ENCODE measurements at regions not wholly inside any gene's neighbourhood (a gene's known extent, or its start where the extent isn't known, plus 50 kb on each side); places are given as distances from the start of the nearest gene placed in this dataset.

DNA sequence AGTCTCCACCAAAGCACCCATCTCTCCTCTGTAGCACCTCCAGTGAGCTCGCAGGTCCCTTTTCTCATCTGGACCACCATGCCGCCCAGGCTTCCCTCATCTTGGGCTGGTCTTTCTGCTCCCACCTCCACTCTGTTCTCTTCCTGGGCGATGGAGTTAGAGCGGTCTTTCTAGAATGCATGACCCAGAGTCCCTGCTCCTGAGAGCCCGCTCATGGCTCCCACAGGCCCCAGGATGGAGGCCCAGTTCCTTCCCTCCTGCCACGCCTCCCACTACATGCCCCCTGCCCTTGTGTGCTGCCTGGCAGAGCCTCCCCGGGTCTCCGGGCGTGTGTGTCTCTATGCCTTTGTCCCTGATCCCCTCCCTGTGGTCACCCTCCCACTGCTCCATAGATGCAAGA, 100.7 kb upstream of the RTL1 start:
- no peak for DNase-seq (ENCODE audit: low spot score)

DNA sequence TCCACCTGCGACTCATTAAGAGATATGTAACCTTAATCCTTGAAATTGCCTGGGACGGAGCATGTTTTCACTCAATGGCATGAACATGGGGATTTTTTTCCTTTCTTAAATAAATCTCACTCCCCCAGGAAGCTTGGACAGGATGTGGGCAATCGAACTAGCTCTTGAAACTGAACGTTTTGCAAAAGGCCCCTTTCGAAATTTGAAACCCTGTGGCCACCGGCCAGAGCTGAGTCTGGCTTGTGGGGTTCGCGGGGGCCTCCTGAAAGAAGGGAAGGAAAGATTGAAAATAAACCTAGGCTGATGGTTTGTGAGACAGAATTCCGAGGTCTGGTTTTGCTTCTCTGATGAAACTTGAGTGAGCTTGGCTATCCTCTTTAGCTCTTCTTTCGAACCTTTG, 101.4 kb upstream of the RTL1 start:
- DNase-seq (ENCODE audit: low spot score): no peak

DNA sequence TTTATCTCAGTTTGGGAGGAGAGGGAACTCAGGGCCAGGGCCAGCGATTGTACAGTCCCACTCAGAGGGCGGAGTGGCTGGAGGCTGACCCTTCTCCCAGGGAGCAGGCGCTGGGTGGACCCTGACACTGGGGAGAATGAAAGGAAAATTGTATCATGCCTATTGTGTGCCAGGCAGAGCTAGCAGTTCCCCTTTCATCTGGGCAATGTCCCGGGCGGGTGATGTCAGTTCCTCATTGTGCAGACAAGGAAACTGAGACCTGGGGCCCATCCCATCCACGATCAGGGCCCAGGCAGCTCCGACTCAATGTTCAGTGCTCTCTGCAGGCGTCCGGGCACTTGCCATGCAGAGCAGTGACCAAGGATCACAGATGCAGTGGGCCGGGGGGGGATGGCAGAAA, 101.9 kb upstream of the RTL1 start:
- DNase-seq (ENCODE audit: low spot score): no peak

GRCh38 chr14:101006008-101006407, 102.5 kb upstream of the RTL1 start:
- no peak for DNase-seq (ENCODE audit: low spot score)

GRCh38 chr14:101007004-101007614, 103.6 kb upstream of the RTL1 start:
- no peak for DNase-seq (ENCODE audit: low spot score)

GRCh38 chr14:101007765-101008164, 104.2 kb upstream of the RTL1 start:
- DNase-seq (ENCODE audit: low spot score): no peak

- no peak for DNase-seq (ENCODE audit: low spot score)
These were observed 104.7 kb upstream of the RTL1 start for GRCh38 chr14:101008196-101008595.

GRCh38 chr14:101008631-101009336, 105.3 kb upstream of the RTL1 start:
- DNase-seq (ENCODE audit: low spot score): no peak

GRCh38 chr14:101009531-101009930, 106.0 kb upstream of the RTL1 start:
- DNase-seq (ENCODE audit: low spot score): no peak

GRCh38 chr14:101010293-101010692, 106.8 kb upstream of the RTL1 start:
- no peak for DNase-seq (ENCODE audit: low spot score)

- no peak for DNase-seq (ENCODE audit: low spot score)
These were observed 107.3 kb upstream of the RTL1 start for GRCh38 chr14:101010835-101011234.

GRCh38 chr14:101017209-101017608, 113.7 kb upstream of the RTL1 start:
- no peak for DNase-seq (ENCODE audit: low spot score)

GRCh38 chr14:101017806-101018560, 114.5 kb upstream of the RTL1 start:
- DNase-seq (ENCODE audit: low spot score): no peak

DNA sequence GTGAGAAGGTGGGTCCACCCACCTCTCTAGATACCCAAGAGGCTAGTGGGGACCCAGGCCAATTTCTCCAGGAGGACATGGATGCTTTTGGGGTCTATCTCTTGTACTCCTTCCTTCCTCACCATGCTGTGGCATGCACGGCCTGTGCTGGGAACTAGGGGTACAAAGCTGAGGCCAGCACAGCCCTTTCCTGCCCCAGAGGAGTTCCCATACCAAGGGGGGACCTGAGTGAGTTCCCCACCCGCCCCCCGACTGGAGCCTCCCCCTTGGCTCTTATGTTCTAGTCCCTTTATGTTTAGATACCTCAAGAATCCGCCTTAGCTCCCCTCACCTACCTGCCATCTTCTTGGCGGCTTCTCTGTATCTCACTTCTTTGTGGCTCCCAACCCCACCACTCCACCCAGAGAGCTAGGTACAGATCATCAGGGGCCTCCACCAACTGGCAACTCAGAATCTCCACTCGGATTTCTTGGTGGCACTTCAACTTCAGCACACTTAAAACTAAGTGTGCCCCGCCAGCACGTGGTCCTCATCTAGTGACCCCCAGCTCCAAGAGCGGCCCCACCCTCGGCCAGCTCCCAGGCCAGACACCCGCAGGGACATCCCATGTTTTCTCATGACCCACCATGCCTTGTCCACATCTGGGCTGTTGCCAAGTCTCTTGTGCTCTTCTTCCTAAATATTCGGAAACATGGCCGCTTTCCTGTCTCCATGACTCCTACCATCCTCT, 115.2 kb upstream of the RTL1 start:
- no peak for DNase-seq (ENCODE audit: low spot score)

DNA sequence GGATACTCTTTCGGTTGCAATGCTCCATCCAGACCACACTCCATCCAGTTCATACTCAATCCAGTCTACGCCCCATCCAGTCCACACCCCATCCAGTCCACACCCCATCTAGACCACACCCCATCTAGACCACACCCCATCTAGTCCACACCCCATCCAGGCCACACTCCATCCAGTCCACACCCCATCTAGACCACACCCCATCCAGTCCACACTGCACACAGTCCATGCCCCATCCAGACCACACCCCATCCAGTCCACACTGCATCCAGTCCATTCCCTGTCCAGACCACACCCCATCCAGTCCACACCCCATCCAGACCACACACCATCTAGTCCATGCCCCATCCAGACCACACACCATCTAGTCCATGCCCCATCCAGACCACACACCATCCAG, 116.0 kb upstream of the RTL1 start:
- no peak for DNase-seq (ENCODE audit: low spot score)

DNA sequence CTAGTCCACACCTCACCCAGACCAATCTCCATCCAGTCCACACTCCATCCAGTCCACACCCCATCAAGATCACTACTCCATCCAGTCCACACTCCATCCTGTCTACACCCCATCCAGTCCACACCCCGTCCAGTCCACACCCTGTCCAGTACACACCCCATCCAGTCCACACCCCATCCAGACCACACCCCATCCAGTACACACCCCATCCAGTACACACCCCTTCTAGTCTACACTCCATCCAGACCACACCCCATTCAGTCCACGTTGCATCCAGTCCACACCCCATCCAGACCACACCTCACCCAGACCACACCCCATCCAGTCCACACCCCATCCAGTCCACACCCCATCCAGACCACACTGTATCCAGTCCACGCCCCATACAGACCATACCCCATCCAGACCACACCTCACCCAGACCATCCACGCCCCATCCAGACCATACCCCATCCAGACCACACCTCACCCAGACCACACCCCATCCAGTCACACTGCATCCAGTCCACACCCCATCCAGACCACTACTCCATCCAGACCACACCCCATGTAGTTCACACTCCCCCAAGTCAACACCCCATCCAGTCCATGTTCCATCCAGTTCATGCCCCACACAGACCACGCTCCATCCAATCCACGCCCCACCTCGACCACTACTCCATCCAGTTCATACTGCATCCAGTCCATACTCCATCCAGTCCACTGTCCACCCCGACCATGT, 116.6 kb upstream of the RTL1 start:
- no peak for DNase-seq (ENCODE audit: low spot score)

GRCh38 chr14:101020834-101021370, 117.4 kb upstream of the RTL1 start:
- DNase-seq (ENCODE audit: low spot score): no peak

DNA sequence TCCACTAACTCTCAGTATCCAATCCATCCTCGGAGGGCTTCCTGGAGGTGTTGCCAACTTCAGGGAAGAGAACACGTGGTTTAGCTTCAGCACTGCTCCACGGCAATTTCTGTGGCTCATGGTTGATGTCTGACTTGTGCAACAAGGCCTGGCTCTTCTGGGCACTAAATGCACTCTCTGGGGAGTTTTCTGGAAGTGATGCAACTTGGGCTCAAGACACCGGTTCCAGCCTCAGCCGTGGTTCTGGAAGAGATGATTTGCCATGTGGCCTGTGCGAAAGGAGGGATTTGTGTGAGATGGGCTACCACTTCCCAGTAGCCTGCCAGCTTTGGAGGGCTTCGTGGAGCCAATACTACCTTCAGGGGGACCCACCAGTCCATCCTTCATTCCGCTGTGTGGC, 118.6 kb upstream of the RTL1 start:
- no peak for DNase-seq (ENCODE audit: low spot score)

DNA sequence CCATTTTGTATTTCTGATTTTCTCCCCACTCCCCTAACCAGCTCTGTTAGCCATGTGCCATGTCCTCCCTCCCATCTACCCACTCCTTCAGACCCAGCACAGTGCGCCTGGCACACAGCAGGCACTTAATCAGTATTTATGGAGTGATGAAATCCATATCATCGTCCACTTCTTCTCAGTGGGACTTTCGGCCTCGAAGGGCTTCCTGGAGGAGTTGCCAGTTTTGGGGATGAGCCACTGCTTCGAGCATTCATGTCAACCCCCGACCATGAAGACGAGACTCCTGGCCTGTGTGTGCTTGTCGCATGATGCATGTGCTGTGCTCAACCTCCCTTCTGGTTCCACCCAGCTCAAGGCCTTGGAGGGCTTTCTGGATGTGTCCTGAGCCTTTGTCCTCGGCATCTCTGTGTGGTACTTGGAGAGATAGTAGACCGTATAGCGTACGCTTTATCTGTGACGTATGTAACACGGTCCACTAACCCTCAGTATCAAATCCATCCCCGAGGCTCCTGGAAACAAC, 119.5 kb upstream of the RTL1 start:
- DNase-seq (ENCODE audit: low spot score): no peak

DNA sequence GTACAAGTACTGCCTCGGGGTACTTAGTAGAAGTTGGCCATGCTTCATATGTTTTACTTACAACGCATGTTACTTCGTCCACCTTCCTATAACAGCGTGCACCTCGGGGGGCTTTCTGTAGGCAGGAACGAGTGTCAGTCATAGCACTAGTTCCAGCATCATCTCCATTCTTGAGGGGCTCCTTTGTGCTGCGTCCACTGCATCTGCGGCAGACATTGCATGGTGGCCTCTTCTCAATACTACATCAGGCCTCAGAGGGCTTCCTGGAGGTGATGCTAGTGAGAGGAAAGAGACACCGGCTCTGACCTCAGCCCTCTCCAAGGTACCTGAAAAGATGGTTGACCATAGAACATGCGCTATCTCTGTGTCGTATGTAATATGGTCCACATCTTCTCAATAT, 121.2 kb upstream of the RTL1 start:
- DNase-seq (ENCODE audit: low spot score): no peak

DNA sequence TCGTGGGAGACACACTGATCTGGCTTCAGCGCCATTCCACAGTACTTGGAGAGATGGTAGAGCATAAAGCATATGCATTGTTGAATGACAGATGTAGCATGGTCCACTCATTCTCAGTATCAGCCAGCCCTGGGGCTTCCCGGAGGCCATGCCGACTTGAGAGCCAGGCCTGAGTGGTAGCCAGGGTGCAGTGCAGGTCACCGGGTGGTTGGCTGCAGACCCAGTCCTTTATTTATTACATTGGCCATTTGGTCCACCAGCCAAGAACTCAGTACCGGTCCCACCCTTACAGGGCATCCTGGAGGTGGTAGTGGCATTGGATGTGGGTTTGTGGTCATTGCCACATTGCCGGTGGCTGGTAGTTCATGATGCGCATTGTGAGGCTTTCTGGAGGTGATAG, 121.6 kb upstream of the RTL1 start:
- no peak for DNase-seq (ENCODE audit: low spot score)

- DNase-seq (ENCODE audit: low spot score): no peak
These were observed 122.2 kb upstream of the RTL1 start for GRCh38 chr14:101025696-101026095.
